Anterior cingulate cortex (tissue), 58 donors: ENCODE measurements at regions not wholly inside any gene's neighbourhood (a gene's known extent, or its start where the extent isn't known, plus 50 kb on each side); places are given as distances from the start of the nearest gene placed in this dataset.

ENCODE experiments used
- DNase-seq, 58 donors: peaks; one replicate each; lab custom pipeline; 2025; lab: John Stamatoyannopoulos, UW

DNA sequence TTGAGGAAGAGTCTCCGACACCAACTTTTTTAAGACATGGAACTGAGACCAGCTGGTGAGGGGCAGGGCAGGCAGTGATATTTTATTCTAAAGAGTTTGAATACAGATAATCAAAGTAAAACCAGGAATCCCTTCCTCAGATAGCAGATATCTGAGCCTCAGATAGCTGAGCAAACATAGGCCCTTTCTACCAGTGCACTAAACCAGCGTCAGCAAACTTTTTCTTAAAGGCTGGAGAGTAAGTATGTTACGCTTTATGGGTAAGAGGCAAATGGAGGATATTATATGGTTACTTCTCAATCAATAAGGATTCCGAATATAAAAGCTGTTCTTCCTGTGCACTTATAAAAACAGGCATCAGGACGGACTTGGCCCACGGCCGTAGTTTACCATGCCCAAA is 73.9 kb downstream of the WNT5A start:
- no peak for DNase-seq

- no peak for DNase-seq
Observed at GRCh38 chr3:55412545-55412944, 74.6 kb downstream of the WNT5A start.

DNA sequence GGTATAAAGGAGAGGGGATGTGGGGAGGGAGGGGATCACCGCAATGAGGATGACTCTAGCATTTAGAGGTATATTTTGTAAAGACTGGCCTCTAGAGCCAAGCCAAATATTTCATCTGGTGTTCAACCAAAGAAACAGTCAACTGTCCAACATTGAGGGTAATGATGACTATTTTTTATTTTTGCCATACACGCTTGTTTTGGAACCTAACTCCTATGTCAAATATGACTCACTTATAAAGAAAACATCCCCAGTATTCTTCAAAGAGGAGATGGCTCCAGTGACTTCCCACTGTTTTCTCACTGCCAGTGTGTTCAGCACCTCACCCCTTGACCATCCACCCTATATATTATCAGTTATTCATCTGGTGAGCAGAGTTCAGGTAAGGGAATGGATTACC is 77.3 kb downstream of the WNT5A start:
- DNase-seq: no peak

DNA sequence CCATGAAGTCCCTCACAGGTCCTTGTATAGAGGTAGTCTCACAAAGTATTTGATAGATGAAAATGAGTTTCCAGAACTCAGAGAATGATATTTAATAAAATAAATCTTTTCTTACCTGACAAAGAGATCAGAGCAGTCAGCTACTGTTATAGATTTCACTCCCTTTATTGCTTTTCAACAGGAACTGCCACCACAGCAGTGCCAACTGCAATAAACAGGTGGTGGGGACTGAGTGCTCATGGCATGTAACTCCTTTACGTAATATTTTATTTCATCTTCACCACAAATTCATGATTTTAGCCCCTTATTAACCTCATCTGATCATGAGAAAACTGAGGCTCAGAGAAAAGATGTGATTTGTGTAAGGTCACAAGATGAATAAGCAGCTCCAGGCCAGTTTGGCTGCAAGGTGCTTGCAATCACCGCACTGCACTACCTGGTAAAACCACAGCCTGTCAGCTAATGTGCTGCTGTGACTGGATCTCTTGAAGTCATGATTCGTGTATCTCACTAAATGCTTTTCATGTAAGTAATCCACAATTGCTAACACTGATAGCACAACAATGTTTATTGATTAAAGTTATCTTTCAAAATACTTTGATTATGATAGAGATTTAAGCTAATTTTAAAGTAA is 78.8 kb downstream of the WNT5A start:
- DNase-seq: no peak

- no peak for DNase-seq
Observed at GRCh38 chr3:55407426-55407820, 79.7 kb downstream of the WNT5A start.

DNA sequence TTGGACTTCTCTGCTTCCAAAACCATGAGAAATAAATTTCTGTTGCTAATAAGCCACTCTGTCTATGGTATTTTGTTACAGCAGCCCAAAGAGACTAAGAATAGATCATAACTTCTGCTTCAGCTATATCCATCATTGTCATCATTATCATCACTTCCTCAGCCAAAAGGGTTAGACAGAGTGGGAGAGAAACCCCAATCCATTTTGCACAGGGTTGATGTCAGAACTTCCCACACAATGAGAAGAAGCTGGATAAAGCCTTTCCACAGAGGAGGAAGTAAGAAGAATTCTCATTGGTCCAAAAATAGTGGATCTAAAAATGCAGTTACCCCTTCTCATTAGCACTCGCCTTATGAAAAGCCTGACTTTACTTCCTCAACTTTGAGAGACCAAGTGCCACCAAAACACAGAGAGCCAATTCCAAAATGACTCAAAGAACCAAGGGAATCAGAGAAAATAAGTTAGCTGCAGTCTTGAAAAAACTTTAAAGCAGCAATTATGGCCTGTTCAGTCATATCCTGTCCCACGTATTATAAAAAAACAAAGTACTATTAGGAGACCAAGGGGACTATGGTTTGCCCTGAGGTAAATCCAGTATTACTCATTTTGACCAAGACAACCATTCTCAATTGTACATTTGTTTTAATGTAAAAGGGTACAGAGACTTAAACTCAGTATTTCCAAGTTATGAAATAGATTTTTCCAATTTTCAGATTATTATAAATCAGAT is 80.2 kb downstream of the WNT5A start:
- DNase-seq: no peak

DNA sequence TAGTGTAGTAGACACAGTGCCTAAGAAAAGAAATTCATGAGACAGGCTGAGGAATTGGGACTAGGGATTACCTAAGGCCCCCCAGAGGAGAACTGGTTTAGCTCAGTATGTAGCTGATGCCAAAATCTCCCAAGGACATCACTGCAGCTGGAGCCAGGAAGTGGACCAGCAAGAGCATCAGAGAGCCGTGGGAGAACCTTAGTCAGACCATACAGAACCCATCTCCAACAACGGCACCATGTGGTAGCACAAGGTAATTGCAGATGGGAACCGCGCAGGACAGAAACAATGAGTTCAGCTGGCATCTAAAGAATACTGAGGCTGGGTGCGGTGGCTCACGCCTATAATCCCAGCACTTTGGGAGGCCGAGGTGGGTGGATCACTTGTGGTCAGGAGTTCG is 81.7 kb downstream of the WNT5A start:
- no peak for DNase-seq

DNA sequence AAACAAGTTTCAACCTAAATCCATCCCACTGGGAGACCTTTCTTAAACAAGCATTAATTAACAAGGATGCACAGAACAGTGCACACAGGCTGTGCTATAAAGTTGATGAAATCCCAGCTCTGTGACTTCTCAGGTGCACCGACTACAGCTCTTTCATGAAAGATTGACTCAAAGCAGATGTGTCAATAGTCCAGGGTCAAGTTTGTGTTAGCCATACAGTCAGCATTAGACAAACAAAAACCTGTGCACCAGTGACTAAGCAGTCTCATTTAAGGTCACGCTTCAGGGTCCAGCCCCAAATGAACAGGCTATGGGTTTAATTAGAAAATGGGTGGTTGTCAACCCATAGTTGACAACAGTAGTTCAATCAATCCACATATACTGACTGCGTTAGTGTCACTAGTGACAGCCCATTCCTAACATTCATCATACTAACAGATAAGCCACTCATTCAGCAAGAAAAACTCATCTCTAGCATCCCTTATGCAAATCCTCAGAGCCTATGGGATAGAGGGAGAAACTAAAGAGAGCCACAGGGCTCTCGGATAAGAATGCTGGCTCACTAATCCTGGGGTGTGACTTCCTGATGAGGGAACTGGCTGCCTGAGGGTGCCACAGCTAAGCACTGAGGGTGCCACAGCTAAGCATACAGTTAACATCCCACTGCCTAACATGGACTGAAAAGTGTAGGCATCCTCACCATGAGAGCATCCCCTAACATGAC is 84.1 kb downstream of the WNT5A start:
- no peak for DNase-seq

GRCh38 chr3:55380561-55380960 is 106.5 kb downstream of the WNT5A start:
- no peak for DNase-seq

- no peak for DNase-seq
Observed at GRCh38 chr3:55376753-55377347, 110.3 kb downstream of the WNT5A start.

DNA sequence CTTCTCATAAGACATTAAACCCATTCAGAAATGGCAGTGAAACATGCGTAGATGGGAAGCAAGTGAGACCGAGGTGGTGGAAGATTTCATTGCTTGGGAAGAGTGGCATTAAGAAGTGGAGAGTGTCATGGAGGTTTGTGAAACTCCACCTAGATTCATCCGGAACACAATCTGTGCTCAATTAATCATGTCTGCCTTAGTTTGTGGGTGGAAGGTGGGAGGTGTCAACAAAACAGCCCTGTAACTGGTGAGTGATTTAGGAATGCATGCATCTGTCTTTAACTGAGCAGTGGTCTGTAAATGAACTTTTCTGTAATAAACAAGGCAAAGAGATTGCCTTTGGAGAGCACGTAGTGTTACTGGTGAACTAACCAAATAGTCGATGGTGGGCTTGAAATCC is 113.7 kb downstream of the WNT5A start:
- no peak for DNase-seq

GRCh38 chr3:55370272-55370671 is 116.8 kb downstream of the WNT5A start:
- no peak for DNase-seq

- DNase-seq: no peak
Observed at GRCh38 chr3:55369141-55369847, 117.8 kb downstream of the WNT5A start.

GRCh38 chr3:55368366-55368765 is 118.7 kb downstream of the WNT5A start:
- no peak for DNase-seq

- DNase-seq: no peak
Observed at GRCh38 chr3:55367384-55367783, 119.7 kb downstream of the WNT5A start.

DNA sequence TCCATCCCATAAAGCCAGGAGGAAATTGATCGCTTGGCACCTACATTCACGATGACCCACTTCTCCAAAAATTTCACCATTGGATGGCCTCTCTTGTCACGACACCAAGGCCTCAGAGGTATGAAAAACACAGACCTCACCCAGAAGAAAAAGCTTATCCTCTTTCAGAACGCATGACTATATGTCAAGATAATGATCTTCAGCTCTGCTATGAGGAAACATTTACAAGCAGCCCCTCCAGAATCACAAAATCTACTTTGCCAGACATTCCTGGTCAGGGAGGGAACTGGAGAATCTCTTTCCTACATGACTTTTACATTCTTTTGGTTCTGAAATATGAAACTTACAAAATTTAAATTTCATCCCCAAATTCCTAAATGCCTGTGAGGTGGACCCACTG is 122.7 kb downstream of the WNT5A start:
- no peak for DNase-seq

DNA sequence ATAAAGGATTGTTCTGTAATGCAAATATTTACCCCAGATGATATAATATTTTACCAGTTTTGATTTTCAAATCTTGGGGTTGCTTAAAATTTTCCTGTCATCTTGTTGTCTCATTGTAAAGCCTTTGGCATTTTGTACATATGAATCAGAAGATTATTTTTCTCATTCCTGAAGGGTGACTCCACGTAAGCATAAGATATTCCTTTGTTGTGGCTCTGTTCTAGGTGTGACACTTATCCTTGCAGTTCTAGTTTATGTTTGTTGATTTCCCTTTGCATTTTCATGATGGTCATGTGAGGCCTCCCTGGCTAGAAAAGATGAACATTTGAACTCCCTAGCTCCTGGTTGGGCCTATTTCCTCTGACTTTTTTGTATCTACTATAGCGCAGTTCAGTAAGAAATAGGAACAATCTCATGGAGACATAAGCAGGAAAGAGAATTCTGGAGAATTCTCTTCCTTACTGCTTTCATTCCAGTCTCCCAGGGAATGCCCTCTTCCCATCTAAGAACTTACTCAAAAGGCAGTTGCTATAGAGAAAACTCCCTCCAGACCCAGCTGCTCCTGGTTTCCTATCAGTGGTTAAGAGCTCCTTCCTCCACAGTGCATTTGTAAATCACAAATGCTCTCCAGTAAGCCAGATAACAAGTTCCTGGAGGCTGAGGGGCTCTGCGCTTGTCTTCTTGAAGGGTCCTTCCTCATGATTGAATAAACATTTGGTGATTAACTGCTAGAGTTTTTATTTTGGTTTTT is 124.7 kb downstream of the WNT5A start:
- DNase-seq: no peak

- peak in 3 of 58 donors; percentile 1 to 5 (median 4) for DNase-seq
Observed at GRCh38 chr3:55357796-55358195, 129.3 kb downstream of the WNT5A start.

DNA sequence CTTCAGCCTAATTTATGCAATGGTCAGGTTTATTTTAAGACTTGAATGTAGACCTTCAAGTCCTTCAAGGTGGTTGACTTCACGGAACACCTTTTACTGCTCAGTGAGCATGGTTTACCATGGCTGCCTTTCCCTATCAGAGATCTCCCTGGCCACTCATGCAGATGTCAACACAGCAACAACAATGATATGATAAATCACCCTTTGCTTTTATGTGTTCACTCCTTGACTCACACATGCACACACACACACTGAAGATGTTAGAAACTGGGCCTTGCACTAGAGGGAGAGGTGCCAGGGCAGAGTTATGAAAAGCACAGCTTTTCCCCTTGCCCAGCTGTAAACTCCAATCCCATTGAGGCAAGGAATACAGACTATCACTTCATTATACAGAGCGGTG is 134.4 kb downstream of the WNT5A start:
- DNase-seq: no peak

- DNase-seq: no peak
Observed at GRCh38 chr3:55349851-55350250, 137.3 kb downstream of the WNT5A start.
